CD4-positive, alpha-beta T cell (primary cell): ENCODE measurements at regions not wholly inside any gene's neighbourhood (a gene's known extent, or its start where the extent isn't known, plus 50 kb on each side); places are given as distances from the start of the nearest gene placed in this dataset.

Experiments used
- ATAC-seq: fragments of 200-7000 bp; cut with Tn5 transposase; one replicate; pipeline ENCODE4 v1.10.0; 2022; ENCODE audit warnings: mild to moderate bottlenecking; ENCODE audit not compliant: poor library complexity
- CTCF ChIA-PET: fragments of 350-600 bp; sonication (Branson Sonifier 250); formaldehyde crosslinking; loops from one replicate; lab custom pipeline; 2021; ENCODE audit warnings: antibody characterized with exemption, inconsistent platforms; lab: Charles Lee
- POLR2A ChIA-PET: fragments of 350-600 bp; sonication (Branson Sonifier 250); formaldehyde crosslinking; loops from one replicate; lab custom pipeline; 2021; ENCODE audit warnings: antibody characterized with exemption, inconsistent platforms; lab: Charles Lee
- DNase-seq, 14 experiments: peaks; one replicate each; pipeline ENCODE4 v3.0.0-alpha.2; 2013 to 2020; ENCODE audit warnings: mixed read lengths in 2 of 14
- H3K27ac ChIP-seq, 2 donors: one replicate each; pipeline versions ENCODE4 v1.5.1 to v1.7.0; 2013; ENCODE audit warnings: low read length in 2 of 2, low read depth in 1 of 2, mild to moderate bottlenecking in 1 of 2
- H3K27me3 ChIP-seq, 2 experiments: 1 replicate in 1 of 2; 2 replicates in 1 of 2; pipeline versions ENCODE4 v1.6.1 to v1.7.0; 2013; ENCODE audit warnings: low read length in 2 of 2, control low read depth in 1 of 2, mild to moderate bottlenecking in 1 of 2, moderate library complexity in 1 of 2; ENCODE audit not compliant: insufficient read depth in 2 of 2, control insufficient read depth in 1 of 2
- H3K36me3 ChIP-seq: one replicate; pipeline ENCODE4 v1.6.1; 2013; ENCODE audit warnings: low read length, control low read depth; ENCODE audit not compliant: insufficient read depth
- H3K4me1 ChIP-seq: one replicate; pipeline ENCODE4 v1.6.1; 2013; ENCODE audit warnings: low read length, control low read depth; ENCODE audit not compliant: insufficient read depth
- H3K4me3 ChIP-seq: one replicate; pipeline ENCODE4 v1.5.1; 2013; ENCODE audit warnings: mild to moderate bottlenecking, low read length, moderate library complexity
- H3K9me3 ChIP-seq, 2 experiments: 1 replicate in 1 of 2; 2 replicates in 1 of 2; pipeline versions ENCODE4 v1.6.1 to v1.7.0; 2013; ENCODE audit warnings: low read length in 2 of 2, mild to moderate bottlenecking in 2 of 2, control low read depth in 1 of 2, moderate library complexity in 1 of 2; ENCODE audit not compliant: control insufficient read depth in 1 of 2, insufficient read depth in 1 of 2
- H3K27ac Mint-ChIP-seq: one replicate; pipeline ENCODE4 v1.8.0; 2020; ENCODE audit warnings: mixed read lengths
- H3K27me3 Mint-ChIP-seq: one replicate; pipeline ENCODE4 v1.8.0; 2021; ENCODE audit warnings: mixed read lengths
- H3K36me3 Mint-ChIP-seq: one replicate; pipeline ENCODE4 v1.8.0; 2021; ENCODE audit warnings: low read depth, mixed read lengths
- H3K4me1 Mint-ChIP-seq: one replicate; pipeline ENCODE4 v1.8.0; 2021; ENCODE audit warnings: low read depth, mixed read lengths
- H3K4me3 Mint-ChIP-seq: one replicate; pipeline ENCODE4 v1.8.0; 2020; ENCODE audit warnings: mild to moderate bottlenecking, mixed read lengths
- H3K9me3 Mint-ChIP-seq: one replicate; pipeline ENCODE4 v1.8.0; 2020; ENCODE audit warnings: mixed read lengths
- CTCF ChIP-seq: fragments of 200-600 bp; IDR thresholded peaks from one replicate; pipeline ENCODE4 v1.8.0; 2022; ENCODE audit warnings: antibody characterized with exemption, mild to moderate bottlenecking
- intact Hi-C, 2 experiments: fragments of 100-400 bp; cut with DNase I in 1 of 2; cut with micrococcal nuclease in 1 of 2; formaldehyde crosslinking; loops; one replicate each; pipeline versions ENCODE4 v1.15.1 to v1.9.0; 2023 to 2025; cut with DNase I, micrococcal nuclease

- ChIA-PET CTCF (no interaction called here), POLR2A (no interaction called here)
- Histone ChIP-seq H3K27me3 (no peaks in the 10 kb centered on the region), H3K36me3 (no peaks in the 10 kb centered on the region), H3K27ac (no peak overlapping the region), H3K4me1 (peaks cover 22% of the 10 kb centered on the region), H3K4me3 (no peak overlapping the region), H3K9me3 (no peaks in the 10 kb centered on the region)
- Mint-ChIP-seq H3K36me3 (no peaks in the 10 kb centered on the region), H3K9me3 (no peaks in the 10 kb centered on the region), H3K27ac (no peak overlapping the region), H3K27me3 (no peaks in the 10 kb centered on the region), H3K4me1 (peaks cover 25% of the 10 kb centered on the region), H3K4me3 (no peak overlapping the region)
- intact Hi-C loops, result no loop called here
- DNase-seq (no peak), ATAC-seq (no peak)
- no peak for TF ChIP-seq CTCF
These were observed 333.2 kb upstream of the JARID2 start for GRCh38 chr6:14912706-14913105.

- no peak overlapping the region for H3K4me3 Mint-ChIP-seq
- intact Hi-C loops, result no loop called here
- H3K36me3 Mint-ChIP-seq, result no peaks in the 10 kb centered on the region
- Histone ChIP-seq H3K36me3 (no peaks in the 10 kb centered on the region), H3K27me3 (no peaks in the 10 kb centered on the region), H3K4me1 (peaks cover 22% of the 10 kb centered on the region), H3K9me3 (no peaks in the 10 kb centered on the region), H3K4me3 (no peak overlapping the region), H3K27ac (no peak overlapping the region)
- peaks cover 25% of the 10 kb centered on the region for H3K4me1 Mint-ChIP-seq
- H3K9me3 Mint-ChIP-seq, result no peaks in the 10 kb centered on the region
- ChIA-PET POLR2A (no interaction called here), CTCF (no interaction called here)
- DNase-seq, result no peak
- no peak for ATAC-seq
- TF ChIP-seq CTCF, result no peak
- no peaks in the 10 kb centered on the region for H3K27me3 Mint-ChIP-seq
- no peak overlapping the region for H3K27ac Mint-ChIP-seq
These were observed 331.9 kb upstream of the JARID2 start for GRCh38 chr6:14913931-14914330.

DNA sequence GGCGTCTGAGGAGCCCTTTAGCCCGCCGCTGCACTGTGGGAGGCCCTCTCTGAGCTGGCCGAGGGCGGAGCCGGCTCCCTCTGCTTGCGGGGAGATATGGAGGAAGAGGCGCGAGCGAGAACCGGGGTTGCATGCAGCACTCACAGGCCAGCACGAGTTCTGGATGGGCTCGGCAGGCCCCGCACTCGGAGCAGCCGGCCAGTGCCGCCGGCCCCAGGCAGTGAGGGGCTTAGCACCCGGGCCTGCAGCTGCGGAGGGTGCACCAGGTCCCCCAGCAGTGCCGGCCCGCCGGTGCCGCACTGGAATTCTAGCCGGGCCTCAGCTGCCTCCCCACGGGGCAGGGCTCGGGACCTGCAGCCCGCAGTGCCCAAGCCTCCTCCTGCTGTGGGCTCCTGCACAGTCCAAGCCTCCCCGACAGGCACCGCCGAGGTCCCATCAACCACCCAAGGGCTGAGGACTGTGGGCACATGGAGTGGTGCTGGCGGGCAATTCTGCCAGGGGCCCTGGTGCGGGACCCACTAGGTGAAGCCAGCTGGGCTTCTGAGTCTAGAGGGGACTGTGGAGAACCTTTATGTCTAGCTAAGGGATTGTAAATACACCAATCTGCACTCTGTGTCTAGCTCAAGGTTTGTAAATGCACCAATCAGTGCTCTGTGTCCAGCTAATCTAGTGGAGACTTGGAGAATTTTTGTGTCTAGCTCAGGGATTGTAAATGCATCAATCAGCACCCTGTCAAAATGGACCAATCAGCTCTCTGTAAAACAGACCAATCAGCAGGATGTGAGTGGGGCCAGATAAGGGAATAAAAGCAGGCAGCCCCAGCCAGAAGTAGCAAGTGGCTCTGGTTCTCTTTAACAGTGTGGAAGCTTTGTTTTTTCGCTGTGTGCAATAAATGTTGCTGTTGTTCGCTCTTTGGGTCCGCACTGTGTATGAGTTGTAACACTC, 329.7 kb upstream of the JARID2 start:
- H3K27me3 ChIP-seq, result no peaks in the 10 kb centered on the region
- intact Hi-C loops, result no loop called here
- POLR2A ChIA-PET, result no interaction called here
- no peak overlapping the region for H3K27ac Mint-ChIP-seq
- no peaks in the 10 kb centered on the region for H3K36me3 Mint-ChIP-seq
- H3K4me3 Mint-ChIP-seq, result no peak overlapping the region
- no peak overlapping the region for H3K4me3 ChIP-seq
- peaks cover 11% of the 10 kb centered on the region for H3K4me1 Mint-ChIP-seq
- H3K4me1 ChIP-seq, result peaks cover 10% of the 10 kb centered on the region
- H3K9me3 Mint-ChIP-seq, result no peaks in the 10 kb centered on the region
- no peaks in the 10 kb centered on the region for H3K27me3 Mint-ChIP-seq
- TF ChIP-seq CTCF, result no peak
- H3K36me3 ChIP-seq, result no peaks in the 10 kb centered on the region
- no peak overlapping the region for H3K27ac ChIP-seq
- CTCF ChIA-PET, result no interaction called here
- H3K9me3 ChIP-seq, result no peaks in the 10 kb centered on the region
- ATAC-seq, result no peak
- no peak for DNase-seq
